ENCODE measurements at regions not wholly inside any gene's neighbourhood (a gene's known extent, or its start where the extent isn't known, plus 50 kb on each side); places are given as distances from the start of the nearest gene placed in this dataset.

DNA sequence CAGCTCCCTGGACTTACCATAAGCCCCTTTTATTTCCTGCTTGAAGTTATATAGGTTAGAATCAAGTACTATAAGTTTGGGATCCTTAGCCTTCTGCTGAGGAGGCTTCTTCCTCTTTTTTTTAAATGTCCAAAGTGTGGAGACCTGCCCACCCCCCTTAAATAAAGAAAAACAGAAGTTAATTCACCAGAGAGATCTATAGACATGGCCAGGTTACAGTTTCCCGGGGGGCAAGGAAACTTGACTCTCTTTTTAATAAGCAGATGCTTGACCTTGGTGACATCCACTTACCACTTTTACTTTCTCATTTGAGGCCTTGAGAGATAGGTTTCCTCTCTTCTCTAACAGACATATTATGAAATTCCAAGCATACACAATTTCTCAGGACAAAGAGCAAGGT, 88.3 kb downstream of the BMP2 start:
- H3K4me1 ChIP-seq (ENCODE audit: control insufficient read depth, insufficient read depth, low read length): no peaks in the 10 kb centered on the region
- DNase-seq (ENCODE audit: low read depth, low spot score) (no peak), ATAC-seq (no peak)
- in situ Hi-C loops (cut with HindIII; ENCODE audit: low pct_unique_long_range_greater_than_20kb, low sequenced_read_pairs) (no loop called here), intact Hi-C loops (cut with micrococcal nuclease; ENCODE audit: unreplicated experiment) (no loop called here)
- ChIA-PET CTCF (no interaction called here), POLR2A (no interaction called here)
- H3K4me3 ChIP-seq (ENCODE audit: low read depth in 2 of 2, low read length in 2 of 2): no peak overlapping the region
- H3K9me3 ChIP-seq (ENCODE audit: control insufficient read depth, insufficient read depth, low read depth, low read length): peaks cover 3% of the 10 kb centered on the region; the same call in 1 of the 2 replicates
- no peaks in the 10 kb centered on the region for H3K36me3 ChIP-seq (ENCODE audit: control insufficient read depth, insufficient read depth, low read length)
- no TSS peak for BruUV-seq (replicated peaks)
- TF ChIP-seq REST (IDR thresholded peaks at IDR 0.05; ENCODE audit: insufficient read depth in 1 of 2, low read depth in 2 of 2, low read length in 1 of 2) (no peak), SIN3A (IDR thresholded peaks at IDR 0.05; ENCODE audit: borderline replicate concordance, insufficient read depth, low read depth, low read length) (no peak), TCF7L2 (IDR thresholded peaks at IDR 0.05; ENCODE audit: low read depth, low read length) (no peak), POLR2AphosphoS5 (IDR thresholded peaks at IDR 0.05; ENCODE audit: low read depth, low read length) (no peak)
- TF ChIP-seq, protein P1, sequence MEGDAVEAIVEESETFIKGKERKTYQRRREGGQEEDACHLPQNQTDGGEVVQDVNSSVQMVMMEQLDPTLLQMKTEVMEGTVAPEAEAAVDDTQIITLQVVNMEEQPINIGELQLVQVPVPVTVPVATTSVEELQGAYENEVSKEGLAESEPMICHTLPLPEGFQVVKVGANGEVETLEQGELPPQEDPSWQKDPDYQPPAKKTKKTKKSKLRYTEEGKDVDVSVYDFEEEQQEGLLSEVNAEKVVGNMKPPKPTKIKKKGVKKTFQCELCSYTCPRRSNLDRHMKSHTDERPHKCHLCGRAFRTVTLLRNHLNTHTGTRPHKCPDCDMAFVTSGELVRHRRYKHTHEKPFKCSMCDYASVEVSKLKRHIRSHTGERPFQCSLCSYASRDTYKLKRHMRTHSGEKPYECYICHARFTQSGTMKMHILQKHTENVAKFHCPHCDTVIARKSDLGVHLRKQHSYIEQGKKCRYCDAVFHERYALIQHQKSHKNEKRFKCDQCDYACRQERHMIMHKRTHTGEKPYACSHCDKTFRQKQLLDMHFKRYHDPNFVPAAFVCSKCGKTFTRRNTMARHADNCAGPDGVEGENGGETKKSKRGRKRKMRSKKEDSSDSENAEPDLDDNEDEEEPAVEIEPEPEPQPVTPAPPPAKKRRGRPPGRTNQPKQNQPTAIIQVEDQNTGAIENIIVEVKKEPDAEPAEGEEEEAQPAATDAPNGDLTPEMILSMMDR (IDR thresholded peaks at IDR 0.05): no peak
- no peak overlapping the region for H3K27ac ChIP-seq (ENCODE audit: low read length)
- H3K27me3 ChIP-seq (ENCODE audit: control insufficient read depth, insufficient read depth, low read length): no peaks in the 10 kb centered on the region

DNA sequence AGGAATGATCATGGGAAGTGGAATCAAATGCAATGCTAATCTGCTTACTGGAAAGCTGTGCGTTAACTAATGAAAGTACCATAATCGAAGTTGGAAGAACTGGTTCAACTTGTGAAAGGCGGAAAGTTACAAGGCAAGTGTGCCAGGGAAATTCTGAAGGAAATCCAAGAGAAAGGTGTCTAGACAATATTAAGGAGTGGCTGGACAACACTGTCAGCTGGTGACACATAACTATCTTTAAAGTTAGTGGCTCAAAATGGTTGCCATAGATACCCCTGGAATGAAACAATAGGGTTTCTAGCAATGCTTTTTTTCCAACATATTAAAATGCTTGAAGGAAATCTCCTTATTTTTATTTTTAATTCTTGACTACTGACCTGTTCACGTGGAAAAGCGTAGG, 90.4 kb downstream of the BMP2 start:
- TF ChIP-seq SIN3A (IDR thresholded peaks at IDR 0.05; ENCODE audit: borderline replicate concordance, insufficient read depth, low read depth, low read length) (no peak), POLR2AphosphoS5 (IDR thresholded peaks at IDR 0.05; ENCODE audit: low read depth, low read length) (no peak), REST (IDR thresholded peaks at IDR 0.05; ENCODE audit: insufficient read depth in 1 of 2, low read depth in 2 of 2, low read length in 1 of 2) (no peak), TCF7L2 (IDR thresholded peaks at IDR 0.05; ENCODE audit: low read depth, low read length) (no peak)
- TF ChIP-seq, protein P1 (IDR thresholded peaks at IDR 0.05): no peak

More for the DNA sequence above, 90.4 kb downstream of the BMP2 start:
- CTCF ChIA-PET: no interaction called here
- H3K36me3 ChIP-seq (ENCODE audit: control insufficient read depth, insufficient read depth, low read length): no peaks in the 10 kb centered on the region
- in situ Hi-C loops (cut with HindIII; ENCODE audit: low pct_unique_long_range_greater_than_20kb, low sequenced_read_pairs): no loop called here
- no TSS peak for BruUV-seq (replicated peaks)
- ATAC-seq: no peak
- no peak overlapping the region for H3K27ac ChIP-seq (ENCODE audit: low read length)
- no peak overlapping the region for H3K4me3 ChIP-seq (ENCODE audit: low read depth in 2 of 2, low read length in 2 of 2)
- intact Hi-C loops (cut with micrococcal nuclease; ENCODE audit: unreplicated experiment): no loop called here
- no peaks in the 10 kb centered on the region for H3K4me1 ChIP-seq (ENCODE audit: control insufficient read depth, insufficient read depth, low read length)
- H3K27me3 ChIP-seq (ENCODE audit: control insufficient read depth, insufficient read depth, low read length): no peaks in the 10 kb centered on the region
- H3K9me3 ChIP-seq (ENCODE audit: control insufficient read depth, insufficient read depth, low read depth, low read length): peaks cover 3% of the 10 kb centered on the region; the same call in 1 of the 2 replicates
- DNase-seq (ENCODE audit: low read depth, low spot score): no peak
- POLR2A ChIA-PET: no interaction called here

Measured in Panc1 (cell line).